NT2/D1 (cell line): ENCODE measurements at regions not wholly inside any gene's neighbourhood (a gene's known extent, or its start where the extent isn't known, plus 50 kb on each side); places are given as distances from the start of the nearest gene placed in this dataset.

Experiments
- SUZ12 ChIP-seq: IDR thresholded peaks from 2 replicates; pipeline ENCODE4 v1.6.1; 2011; ENCODE audit not compliant: insufficient read length, insufficient read depth; ENCODE audit errors: extremely low read depth
- YY1 ChIP-seq: IDR thresholded peaks from 2 replicates; pipeline ENCODE4 v1.6.1; 2011; ENCODE audit not compliant: insufficient read length, insufficient read depth

- TF ChIP-seq SUZ12 (no peak), YY1 (no peak)
Observed at GRCh38 chr9:96158147-96158546, 143.8 kb downstream of the HSD17B3 start.
